HG03135 (cell line): ENCODE measurements at regions not wholly inside any gene's neighbourhood (a gene's known extent, or its start where the extent isn't known, plus 50 kb on each side); places are given as distances from the start of the nearest gene placed in this dataset.

Source experiments
- ATAC-seq: cut with Tn5 transposase; IDR thresholded peaks from one replicate; pipeline ENCODE4 v1.9.1; 2021; ENCODE audit warnings: mild to moderate bottlenecking, moderate library complexity; ENCODE audit not compliant: unreplicated experiment

DNA sequence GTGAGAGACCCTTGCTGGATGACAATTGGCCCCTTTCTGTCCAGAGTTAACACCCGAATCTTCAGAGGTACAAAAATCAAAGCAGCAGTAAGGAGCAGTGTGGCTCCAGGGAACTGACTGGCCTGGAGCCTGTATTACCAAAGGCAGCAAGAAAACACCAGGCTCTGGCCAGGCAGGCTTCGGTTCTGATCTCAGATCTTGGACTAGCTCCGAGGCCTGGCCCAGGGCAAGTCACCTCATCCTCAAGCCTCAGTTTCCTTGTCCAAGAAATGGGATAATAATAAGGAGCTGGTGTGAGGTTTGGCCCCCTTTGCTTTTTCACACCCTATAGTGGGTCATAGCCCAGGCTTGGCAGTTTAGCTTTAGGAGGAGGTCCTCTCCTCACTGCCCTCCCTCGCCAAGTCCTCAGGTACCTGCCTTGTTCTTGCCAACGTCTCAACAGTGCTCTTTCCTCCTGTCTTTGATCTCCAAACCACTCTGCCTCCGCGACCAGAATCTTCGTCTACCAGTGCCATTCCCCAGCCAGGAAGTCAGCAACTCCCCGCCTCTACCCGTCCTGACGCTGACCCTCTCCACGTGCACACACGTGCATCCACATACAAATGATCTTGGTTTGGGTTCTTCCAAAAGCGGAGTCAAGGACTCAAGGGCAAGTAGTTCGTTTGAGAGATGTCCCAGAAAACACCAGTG is 82.6 kb upstream of the TLE3 start:
- ATAC-seq = no peak

DNA sequence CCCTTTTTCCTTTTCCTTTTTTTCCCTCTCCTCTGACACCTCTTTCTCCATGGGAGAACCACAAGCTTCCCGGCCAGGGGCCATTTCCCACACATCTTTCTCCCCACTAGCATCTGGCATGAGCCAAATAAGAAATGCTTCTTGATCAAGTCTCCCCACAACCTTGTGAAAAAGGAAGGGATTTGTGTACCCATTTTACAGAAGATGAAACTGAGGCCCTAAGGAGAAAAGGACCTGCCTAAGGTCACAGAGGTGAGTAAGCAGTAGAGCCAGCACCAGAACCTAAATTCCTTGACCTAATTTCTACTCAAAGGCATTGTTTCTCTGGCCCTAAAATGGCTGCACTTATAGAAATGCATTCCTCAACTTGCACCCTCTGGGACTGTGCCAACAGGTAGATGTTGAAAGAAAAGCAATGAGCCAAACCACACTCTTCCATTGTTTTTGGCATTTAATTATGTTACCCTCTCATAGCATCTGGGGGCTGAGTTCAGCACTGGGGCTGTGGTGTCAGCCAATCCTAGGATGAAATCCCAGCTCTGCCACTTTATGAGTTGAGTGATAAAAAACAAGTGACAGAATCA is 81.7 kb upstream of the TLE3 start:
- no peak for ATAC-seq

DNA sequence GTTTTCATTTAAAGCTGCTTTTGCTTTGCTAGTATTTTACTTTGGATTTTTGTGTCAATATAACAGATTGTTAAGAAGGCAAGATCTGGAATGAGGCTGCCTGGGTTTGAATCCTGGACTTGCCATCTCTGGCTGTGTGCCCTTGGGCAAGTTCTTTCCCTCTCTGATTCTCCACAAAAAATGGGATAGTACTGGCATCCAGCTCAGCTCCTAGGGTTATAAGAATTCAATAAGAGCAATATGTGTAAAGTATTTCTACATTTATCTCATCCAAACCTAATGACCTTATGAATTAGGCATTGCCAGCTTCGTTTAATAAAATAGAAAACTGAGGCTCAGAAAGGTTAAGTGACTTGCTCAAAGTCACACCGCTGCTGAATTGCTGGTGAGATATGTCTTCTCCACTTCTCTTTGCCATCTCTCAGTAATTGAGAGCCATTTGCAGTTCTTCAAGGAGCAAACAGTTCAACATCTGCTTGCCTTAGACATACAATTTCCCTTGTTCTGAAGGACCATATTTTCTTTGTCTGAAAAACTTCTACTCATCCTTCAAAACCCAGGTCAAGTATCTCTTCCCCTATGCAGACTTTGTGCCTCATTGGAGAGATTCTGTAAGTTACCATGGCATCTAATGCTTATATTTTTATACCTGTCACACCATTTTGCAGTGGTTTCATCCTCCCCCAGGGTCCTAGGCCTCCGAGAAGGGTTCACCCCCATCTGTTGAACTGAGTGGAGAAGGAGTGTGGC is 80.8 kb upstream of the TLE3 start:
- no peak for ATAC-seq

DNA sequence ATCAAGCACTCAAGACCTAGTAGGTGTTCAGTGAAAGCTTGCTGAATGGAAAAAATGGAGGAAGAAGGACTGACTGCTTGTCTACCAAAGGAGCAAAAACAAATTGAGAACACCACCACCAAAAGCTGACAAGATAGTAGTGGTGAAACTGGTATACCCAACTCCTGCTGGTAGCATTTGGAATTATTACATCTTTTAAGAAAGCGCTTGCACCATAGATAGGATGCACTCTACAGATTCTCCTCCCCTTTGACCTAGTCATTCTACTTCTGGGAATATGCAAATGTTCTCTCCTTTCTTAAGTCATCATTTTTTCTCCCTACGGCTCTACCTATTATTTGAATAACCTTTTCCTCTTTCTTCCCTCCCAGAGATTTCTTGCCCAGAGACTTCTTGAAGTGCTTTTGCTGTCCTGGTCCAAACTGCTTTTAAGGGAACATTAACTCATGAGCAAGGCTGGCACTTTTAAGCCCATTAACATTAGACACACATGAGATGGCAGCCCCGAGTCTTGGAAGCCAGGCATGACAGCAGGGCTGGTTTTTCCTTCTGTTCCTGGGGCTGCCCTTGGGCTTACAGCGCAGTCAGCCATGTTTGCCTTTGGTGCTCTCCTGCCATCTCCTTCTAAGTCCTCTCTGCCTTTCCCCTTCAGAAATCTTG is 75.0 kb upstream of the TLE3 start:
- ATAC-seq = no peak

DNA sequence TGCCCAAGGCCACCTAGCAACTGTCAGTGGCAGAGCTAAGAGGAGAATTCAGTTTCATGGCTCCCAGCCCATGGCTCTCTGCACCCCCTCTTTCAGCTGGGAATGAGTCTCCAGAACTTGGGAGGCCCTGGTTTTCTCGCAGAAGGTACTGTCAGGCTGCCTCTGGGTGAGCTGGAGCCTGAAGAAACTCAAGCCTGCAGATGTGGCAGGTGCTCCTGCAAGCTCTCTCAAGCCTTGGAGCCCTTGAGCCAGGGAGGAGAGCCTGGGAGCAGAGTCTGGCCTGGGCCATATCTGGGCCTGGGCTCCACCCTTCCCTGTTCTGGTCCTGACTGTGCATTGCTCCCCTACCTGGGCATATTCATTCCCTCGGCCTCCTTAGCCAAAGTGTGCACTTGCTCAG is 74.4 kb upstream of the TLE3 start:
- no peak for ATAC-seq

DNA sequence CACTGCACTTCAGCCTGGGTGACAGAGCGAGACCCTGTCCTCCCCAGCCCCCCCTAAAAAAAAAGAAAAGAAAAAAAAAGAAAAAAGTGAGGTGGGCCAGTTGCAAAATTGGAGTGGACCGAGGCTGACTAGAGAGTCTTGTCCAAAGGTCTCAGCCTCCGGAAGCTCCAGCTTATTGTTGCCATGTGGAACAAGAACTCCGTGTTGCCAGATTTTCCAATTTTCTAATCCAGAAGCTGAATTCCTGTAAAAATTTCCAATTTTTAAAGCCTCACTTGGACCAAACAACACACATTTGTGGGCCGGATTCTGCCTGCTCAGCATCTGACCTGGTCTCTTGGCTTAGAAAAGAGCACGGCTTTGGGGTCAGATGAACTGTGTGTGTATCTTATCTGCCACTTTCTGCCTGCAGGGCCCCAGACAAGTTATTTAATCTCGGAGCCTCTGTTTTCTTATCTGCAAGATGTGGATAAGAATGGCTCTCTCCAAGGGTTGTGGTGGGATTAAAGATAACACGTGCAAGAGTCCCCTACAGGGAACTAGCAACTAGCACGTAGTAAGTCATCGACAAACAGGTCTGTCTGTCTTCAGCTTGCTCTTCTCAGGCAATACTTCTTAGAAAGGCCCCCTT is 73.7 kb upstream of the TLE3 start:
- no peak for ATAC-seq

DNA sequence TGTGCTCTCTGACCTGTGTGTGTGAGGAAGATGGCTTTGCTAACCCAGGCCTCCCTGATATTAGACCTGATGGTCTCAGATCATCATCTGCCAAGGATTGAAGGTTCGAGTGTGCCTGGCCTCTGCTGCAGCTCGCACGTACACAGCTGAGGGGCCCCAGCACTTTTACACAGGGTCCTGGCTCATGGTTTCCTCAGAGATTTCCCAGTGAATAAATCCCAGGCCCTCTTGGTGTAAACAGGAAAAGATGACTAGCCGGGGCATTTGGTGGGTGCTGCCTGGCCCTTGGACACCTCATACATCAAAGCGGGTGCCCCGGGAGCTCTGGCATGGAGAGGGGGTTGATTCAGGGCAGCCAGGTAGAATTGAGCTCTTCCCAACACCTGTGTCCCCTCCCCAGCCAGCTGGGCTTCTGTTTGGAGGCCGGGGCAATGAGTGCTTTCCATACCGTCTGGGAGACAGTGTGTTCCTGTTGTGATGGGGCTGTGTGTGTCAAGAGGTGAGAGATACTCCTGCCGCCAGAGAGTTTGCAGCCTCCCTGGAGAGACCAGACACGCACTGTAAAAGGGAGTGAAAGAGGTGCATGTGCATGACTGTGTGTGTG is 72.5 kb upstream of the TLE3 start:
- no peak for ATAC-seq

DNA sequence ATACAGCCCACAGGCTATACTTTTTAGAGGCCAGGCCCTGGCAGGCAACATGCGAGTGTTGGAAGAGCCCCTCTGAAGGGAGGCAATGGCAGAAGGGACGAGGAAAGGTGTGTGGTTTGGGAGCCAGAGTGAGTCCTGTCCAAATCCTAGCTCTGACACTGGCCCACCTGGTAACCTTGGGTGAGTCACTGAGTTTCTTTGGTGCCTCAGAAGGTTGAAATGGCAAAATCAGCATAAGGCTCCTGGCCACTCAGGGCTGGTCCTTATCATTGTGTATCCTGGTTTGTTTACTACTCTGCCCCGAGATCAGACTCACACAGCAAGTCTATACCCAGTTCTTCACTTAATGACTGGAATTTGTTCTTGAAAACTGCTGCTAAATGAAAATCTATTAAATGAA is 71.4 kb upstream of the TLE3 start:
- no peak for ATAC-seq

DNA sequence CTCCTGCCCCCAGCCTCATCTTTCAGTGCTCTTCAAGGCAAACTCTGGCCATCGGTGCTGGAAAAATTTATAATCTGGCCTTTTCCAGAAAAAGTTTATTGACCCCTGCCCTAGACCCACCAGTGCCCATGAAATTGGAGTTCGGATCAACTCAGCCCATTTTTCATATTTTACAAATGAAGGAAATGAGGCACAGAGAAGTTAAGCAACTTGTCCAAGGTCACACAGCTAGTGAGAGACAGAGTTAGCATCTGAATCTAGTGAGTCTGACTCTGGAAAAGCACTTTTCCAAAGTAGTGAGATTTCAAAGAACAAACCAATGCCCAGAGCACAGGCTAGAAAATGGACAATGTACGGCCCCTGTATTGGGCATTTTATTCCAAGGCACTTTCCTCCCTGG is 69.4 kb upstream of the TLE3 start:
- ATAC-seq = no peak

DNA sequence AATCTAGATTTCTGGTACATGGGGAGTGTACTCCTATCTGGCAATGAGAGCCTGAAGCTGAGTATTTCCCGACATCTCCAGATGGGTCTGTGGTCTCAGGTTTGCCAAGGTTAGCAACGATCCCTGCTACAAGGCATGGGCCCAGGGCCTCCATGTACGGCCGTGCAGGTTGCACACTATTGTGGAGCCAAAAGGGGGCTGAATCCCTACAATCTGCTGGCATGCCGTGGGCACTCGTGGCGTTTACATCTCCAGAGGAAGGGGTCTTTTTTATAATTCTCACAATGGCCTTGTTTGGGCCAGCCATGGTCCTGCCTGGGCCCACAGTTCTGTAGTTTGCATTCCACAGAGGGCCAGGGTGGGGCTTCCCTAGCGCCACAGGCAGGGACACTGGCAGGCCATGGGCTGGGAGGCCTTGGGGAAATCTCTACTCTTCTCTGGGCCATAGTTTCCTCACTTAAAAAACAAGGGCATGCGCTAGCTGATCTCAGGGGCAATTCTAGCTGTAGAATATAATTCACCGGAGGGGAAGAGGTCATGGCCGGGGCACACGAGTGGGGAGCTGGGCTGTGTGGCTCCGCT is 68.9 kb upstream of the TLE3 start:
- no peak for ATAC-seq

DNA sequence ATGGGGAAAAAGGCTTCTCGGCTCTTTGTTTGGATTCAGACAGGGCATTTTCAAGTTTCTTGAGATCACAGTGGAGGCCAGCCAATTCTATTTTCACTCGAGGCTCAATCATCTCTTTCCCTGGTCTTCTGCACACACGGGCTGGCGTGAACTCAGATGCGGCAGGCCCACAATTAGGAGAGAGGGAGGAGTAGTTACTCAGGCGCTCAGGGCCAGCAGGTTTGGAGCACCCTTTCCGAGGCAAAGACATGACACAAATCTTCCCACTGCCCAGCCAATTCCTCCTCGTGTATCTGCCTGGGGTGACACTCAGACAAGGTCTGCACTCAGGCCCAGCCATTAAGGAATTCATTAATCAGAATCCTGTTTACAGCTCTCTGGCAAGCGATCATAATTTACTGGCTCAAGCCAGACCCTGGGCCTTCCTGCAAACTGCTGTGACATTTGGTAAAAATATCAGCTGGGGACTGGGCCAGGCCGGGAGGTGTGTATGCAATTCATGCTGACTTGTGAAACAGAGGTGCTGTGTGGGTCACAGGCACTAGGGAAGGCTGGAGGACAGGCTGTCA is 68.1 kb upstream of the TLE3 start:
- ATAC-seq = no peak

DNA sequence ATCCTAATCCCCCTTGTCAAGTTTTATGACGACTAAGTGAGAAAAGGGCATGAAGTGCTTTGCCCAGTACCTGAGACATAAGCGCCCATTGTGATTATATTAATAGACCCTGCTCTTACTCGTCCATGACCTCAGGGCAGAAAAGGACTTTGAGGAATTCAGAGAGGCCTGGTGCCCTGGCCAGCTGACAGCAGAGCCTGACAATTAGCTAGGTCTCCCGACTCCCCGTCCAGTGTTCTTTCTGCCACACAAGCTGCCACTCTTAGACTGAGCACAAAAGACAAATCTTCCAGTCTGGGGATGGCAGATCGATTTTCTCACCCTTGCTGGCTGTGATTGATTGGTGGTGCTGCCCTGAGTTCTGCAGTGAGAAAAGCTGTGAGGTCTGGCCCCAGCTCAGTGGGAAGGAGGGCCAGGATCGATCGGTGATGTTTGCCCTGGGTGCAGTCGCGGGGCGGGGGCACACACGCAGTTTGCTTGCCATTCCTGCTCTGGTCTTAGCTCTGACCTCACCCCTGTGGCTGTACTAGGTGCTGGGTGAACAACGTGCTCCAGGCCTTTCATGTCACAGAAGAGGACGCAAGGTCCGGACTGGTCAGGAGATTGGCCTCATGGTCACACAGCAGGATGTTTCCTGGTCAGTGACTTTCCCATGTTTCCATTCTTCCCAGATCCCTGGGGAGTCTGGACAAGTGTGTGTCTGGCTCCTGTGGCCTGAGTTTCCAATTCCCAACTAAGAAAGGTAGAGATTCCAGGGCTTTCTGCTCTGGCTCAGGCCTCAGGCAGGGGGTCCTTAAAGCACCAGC is 67.4 kb upstream of the TLE3 start:
- ATAC-seq = no peak

DNA sequence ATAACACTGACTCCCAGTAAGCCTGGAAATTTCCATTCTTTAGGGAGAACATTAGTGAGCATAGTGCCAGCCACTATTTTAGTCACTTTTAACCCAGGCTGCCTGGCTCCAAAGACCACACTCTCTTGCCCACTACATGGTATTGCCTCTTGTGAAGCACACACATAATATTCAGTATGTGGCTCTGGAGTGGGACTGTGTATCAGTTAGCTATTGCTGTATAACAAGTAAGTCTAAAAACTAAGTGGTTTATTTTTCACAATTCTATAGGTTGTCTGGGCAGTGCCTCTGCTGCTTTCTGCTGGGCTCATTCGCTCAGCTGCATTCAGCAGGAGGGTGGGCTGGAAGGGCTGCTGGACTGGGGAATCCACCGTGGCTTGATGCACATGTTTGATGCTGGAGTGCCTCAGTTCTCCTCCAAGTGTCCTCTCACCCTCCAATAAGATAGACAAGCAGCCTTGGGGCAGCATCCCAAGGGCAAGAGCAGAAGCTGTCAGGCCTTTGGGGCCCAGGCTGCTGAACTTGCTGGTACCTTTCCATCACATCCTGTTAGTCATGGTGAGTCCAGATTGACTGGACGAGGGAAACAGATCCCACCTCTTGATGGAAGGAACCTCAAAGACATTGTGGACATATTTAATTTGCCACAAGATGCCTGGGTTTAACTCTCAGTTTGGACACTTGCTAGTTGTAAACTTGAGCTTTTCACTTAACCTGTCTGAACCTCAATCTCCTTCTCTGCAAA is 66.6 kb upstream of the TLE3 start:
- ATAC-seq = no peak

DNA sequence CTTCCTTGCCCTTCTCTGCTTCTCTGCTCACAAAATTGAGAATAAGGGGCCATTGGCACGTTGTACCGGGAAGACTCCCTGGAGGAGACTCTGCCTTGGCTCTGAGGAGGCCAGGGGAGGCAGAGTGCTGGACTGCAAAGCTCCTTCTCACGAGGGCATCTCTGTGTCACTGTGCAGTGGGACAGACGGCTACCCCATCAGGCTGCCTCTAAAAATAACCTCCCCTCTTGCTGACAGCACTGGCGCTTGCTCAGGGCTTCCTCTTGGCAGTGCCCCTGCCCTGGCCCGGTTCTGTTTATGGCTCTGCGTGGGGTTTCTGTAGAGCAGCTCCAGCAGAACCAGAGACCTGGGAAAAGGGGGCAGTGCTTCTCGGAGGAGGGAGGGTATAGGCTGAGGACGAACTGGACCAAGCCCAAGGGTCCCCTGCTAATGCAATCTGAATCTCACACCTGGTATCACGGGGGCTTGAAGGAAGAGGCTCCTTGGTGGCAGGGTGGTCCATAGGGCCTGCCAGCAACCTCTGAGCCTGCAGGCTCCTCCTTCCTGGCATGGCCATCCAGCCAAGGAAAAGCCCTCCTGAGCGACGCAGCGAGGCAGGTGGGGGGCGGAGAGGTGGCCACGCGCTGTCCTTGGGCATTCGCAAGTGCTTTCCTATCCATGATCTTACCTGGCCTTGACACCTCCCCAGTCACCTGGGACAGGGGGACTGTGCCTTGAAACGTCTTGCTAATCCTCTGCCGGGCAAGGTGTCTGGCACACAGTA is 63.3 kb upstream of the TLE3 start:
- ATAC-seq = no peak

DNA sequence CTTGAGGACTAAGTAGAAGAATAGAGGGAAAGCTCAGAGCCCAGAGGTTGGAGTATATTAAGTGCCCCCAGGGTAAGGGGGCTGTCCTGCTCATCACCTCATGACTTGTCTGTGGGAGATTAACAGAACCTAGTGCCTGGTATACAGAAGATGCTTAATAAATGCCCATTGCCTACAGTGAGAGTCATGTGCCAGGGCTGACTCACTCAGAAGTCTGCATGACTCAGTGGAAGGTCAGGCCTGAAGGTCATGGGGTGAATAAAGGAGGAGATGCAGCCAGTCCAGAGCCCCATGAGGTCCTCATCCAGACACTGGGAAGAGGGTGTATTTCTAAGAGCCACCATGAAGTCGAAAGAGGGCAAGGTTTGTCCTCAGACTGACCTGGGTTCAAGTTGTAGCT is 62.5 kb upstream of the TLE3 start:
- no peak for ATAC-seq

DNA sequence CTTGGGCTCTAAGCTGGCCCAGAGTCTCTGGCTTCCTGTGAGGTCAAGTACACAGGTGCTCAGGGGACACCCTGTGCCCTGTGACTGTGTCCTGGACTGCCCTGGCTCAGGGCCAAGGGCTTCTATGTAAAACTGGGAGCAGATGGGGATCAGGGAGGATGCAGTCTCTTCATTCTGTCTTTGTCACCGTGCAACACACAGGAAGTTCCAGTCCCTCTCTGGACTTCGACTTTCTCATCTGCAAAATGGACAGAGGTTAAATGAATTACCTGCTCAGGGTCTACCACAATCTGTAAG is 61.9 kb upstream of the TLE3 start:
- no peak for ATAC-seq

DNA sequence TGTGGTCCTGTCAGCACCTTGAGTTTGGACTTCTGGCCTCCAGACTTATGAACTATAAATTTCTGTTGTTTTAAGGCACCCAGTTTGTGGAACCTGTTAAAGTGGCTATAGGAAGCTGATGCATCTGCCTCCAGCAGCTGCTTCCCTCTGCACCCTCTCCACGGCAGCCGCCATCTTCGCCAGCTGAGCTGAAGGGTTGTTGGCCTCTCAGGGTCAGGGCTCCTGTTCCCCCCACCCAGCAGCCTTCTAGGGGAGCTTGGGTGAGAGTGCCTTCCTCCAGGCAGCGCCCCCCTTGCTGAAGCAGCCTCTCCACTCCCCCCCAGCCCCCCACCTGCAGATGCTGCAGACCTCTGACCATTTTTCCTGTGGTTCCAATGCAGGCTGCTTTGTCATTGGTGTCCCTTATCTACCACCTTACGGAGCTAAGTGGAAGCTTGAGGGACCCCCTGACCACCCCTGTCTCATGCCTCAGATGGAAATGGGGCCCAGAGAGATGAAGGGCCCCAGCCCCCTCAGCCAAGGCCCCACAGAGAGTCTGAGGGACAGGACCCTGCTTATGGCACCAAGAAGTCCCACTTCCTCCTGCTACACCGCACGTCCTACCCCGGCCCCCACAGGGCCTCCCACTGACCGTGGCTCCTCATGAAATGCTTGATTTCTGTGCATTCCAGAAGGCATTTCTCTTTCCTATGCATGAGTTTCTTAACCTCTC is 61.4 kb upstream of the TLE3 start:
- ATAC-seq = no peak
